ENCODE measurements at regions not wholly inside any gene's neighbourhood (a gene's known extent, or its start where the extent isn't known, plus 50 kb on each side); places are given as distances from the start of the nearest gene placed in this dataset.

GRCh38 chr16:26889740-26890139 is 177.0 kb upstream of the C16orf82 start:
- DNase-seq (ENCODE audit: low spot score) = no peak
- TF ChIP-seq, protein P1, sequence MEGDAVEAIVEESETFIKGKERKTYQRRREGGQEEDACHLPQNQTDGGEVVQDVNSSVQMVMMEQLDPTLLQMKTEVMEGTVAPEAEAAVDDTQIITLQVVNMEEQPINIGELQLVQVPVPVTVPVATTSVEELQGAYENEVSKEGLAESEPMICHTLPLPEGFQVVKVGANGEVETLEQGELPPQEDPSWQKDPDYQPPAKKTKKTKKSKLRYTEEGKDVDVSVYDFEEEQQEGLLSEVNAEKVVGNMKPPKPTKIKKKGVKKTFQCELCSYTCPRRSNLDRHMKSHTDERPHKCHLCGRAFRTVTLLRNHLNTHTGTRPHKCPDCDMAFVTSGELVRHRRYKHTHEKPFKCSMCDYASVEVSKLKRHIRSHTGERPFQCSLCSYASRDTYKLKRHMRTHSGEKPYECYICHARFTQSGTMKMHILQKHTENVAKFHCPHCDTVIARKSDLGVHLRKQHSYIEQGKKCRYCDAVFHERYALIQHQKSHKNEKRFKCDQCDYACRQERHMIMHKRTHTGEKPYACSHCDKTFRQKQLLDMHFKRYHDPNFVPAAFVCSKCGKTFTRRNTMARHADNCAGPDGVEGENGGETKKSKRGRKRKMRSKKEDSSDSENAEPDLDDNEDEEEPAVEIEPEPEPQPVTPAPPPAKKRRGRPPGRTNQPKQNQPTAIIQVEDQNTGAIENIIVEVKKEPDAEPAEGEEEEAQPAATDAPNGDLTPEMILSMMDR (IDR thresholded peaks at IDR 0.05; ENCODE audit: borderline replicate concordance, control extremely low read depth, extremely low read depth, insufficient read depth, missing control alignments) = no peak
- in situ Hi-C loops (cut with MboI; ENCODE audit: low sequenced_read_pairs, unreplicated experiment) = no loop called here

DNA sequence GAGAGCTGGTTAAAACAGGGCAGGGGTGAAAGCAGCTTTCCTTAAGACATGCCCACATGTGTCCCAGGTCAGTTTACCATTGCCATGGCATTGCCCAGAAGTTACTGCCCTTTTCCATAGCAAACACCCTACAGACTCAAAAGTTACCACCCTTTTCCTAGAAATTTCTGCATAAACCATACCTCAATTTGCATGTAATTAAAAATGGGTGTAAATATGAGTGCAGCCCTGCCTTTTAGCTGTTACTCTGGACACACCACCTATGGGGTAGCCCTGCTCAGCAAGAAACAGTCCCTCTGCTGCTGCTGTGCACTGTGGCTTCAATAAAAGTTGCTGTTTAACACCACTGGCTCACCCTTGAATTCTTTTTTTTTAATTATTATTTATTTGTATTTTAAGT is 168.5 kb upstream of the C16orf82 start:
- in situ Hi-C loops (cut with MboI; ENCODE audit: low sequenced_read_pairs, unreplicated experiment) = no loop called here
- DNase-seq (ENCODE audit: low spot score) = no peak
- TF ChIP-seq, protein P1 (IDR thresholded peaks at IDR 0.05; ENCODE audit: borderline replicate concordance, control extremely low read depth, extremely low read depth, insufficient read depth, missing control alignments) = no peak

- in situ Hi-C loops (cut with MboI; ENCODE audit: low sequenced_read_pairs, unreplicated experiment) = loop anchor here (10.0 kb wide), 1 partner anchor 63 kb away; no protein-coding TSS in a partner anchor
- TF ChIP-seq, protein P1 (IDR thresholded peaks at IDR 0.05; ENCODE audit: borderline replicate concordance, control extremely low read depth, extremely low read depth, insufficient read depth, missing control alignments) = no peak
- no peak for DNase-seq (ENCODE audit: low spot score)
Measured at GRCh38 chr16:26901196-26901861, 165.4 kb upstream of the C16orf82 start.

GRCh38 chr16:26901983-26902382 is 164.7 kb upstream of the C16orf82 start:
- DNase-seq (ENCODE audit: low spot score) = no peak
- TF ChIP-seq, protein P1 (IDR thresholded peaks at IDR 0.05; ENCODE audit: borderline replicate concordance, control extremely low read depth, extremely low read depth, insufficient read depth, missing control alignments) = no peak
- in situ Hi-C loops (cut with MboI; ENCODE audit: low sequenced_read_pairs, unreplicated experiment) = loop anchor here (10.0 kb wide), 1 partner anchor 63 kb away; no protein-coding TSS in a partner anchor

DNA sequence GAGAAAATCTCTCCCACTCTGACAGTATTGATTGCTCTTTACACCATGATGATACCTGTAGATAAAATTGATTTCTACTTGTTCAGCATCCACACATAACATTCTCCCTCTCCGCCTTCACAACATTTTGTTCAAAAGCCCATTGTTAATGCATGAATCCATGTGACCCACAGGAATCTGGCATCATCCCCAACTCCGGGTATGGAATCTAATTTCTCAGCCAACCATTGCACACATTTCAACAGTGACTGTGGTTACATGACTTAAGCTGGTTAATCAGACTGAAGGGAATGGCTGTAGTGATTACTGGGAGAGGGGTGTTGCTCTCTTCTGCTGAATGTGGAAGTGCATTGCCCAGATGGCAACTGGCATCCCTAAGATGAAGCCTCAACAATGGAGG is 161.4 kb upstream of the C16orf82 start:
- TF ChIP-seq, protein P1 (IDR thresholded peaks at IDR 0.05; ENCODE audit: borderline replicate concordance, control extremely low read depth, extremely low read depth, insufficient read depth, missing control alignments) = no peak
- no peak for DNase-seq (ENCODE audit: low spot score)
- in situ Hi-C loops (cut with MboI; ENCODE audit: low sequenced_read_pairs, unreplicated experiment) = loop anchor here (10.0 kb wide), 1 partner anchor 59 kb away; no protein-coding TSS in a partner anchor

GRCh38 chr16:26909623-26910022 is 157.1 kb upstream of the C16orf82 start:
- TF ChIP-seq, protein P1 (IDR thresholded peaks at IDR 0.05; ENCODE audit: borderline replicate concordance, control extremely low read depth, extremely low read depth, insufficient read depth, missing control alignments) = no peak
- in situ Hi-C loops (cut with MboI; ENCODE audit: low sequenced_read_pairs, unreplicated experiment) = loop anchor here (10.0 kb wide), 1 partner anchor 55 kb away; no protein-coding TSS in a partner anchor
- DNase-seq (ENCODE audit: low spot score) = no peak

Measured in GM13976 (cell line).